Fibroblast of pulmonary artery (primary cell): ENCODE measurements at regions not wholly inside any gene's neighbourhood (a gene's known extent, or its start where the extent isn't known, plus 50 kb on each side); places are given as distances from the start of the nearest gene placed in this dataset.

Experiments used
- DNase-seq: peaks from one replicate; pipeline ENCODE4 v3.0.0-alpha.2; 2010; ENCODE audit warnings: low read depth
- H3K4me3 ChIP-seq: replicated peaks from 2 replicates; pipeline ENCODE4 v1.5.1; 2011; ENCODE audit warnings: low read depth, mild to moderate bottlenecking, control low read depth, low read length, moderate library complexity
- CTCF ChIP-seq: IDR thresholded peaks from 2 replicates; pipeline ENCODE4 v1.5.1; 2011; ENCODE audit warnings: mild to moderate bottlenecking, control low read depth, low read length, inconsistent platforms; ENCODE audit errors: missing control alignments

GRCh38 chr7:86970986-86971385 lies 88.5 kb downstream of the ELAPOR2 start:
- DNase-seq = no peak
- no peak for TF ChIP-seq CTCF
- no peak overlapping the region for H3K4me3 ChIP-seq

- no peak for DNase-seq
- TF ChIP-seq CTCF = no peak
- H3K4me3 ChIP-seq = no peak overlapping the region
Observed at GRCh38 chr7:86970547-86970946, 88.9 kb downstream of the ELAPOR2 start.

- TF ChIP-seq CTCF = no peak
- no peak overlapping the region for H3K4me3 ChIP-seq
- no peak for DNase-seq
Observed at GRCh38 chr7:86969865-86970264, 89.6 kb downstream of the ELAPOR2 start.

GRCh38 chr7:86968618-86969017 lies 90.8 kb downstream of the ELAPOR2 start:
- no peak for TF ChIP-seq CTCF
- no peak for DNase-seq
- H3K4me3 ChIP-seq = no peak overlapping the region

- no peak for TF ChIP-seq CTCF
- no peak for DNase-seq
- no peak overlapping the region for H3K4me3 ChIP-seq
Observed at GRCh38 chr7:86966916-86967315, 92.5 kb downstream of the ELAPOR2 start.

- no peak for TF ChIP-seq CTCF
- no peak overlapping the region for H3K4me3 ChIP-seq
- no peak for DNase-seq
Observed at GRCh38 chr7:86965727-86966120, 93.7 kb downstream of the ELAPOR2 start.

GRCh38 chr7:86964973-86965726 lies 94.3 kb downstream of the ELAPOR2 start:
- no peak overlapping the region for H3K4me3 ChIP-seq
- TF ChIP-seq CTCF = no peak
- DNase-seq = no peak
